Osteocyte (in vitro differentiated cells): ENCODE measurements at regions not wholly inside any gene's neighbourhood (a gene's known extent, or its start where the extent isn't known, plus 50 kb on each side); places are given as distances from the start of the nearest gene placed in this dataset.

Experiments used
- DNase-seq: peaks from one replicate; pipeline ENCODE4 v3.0.0; 2021; ENCODE audit warnings: mixed read lengths; ENCODE audit not compliant: unreplicated experiment; ENCODE audit errors: extremely low spot score
- H3K27ac Mint-ChIP-seq: one replicate; pipeline ENCODE4 v1.8.0; 2021; ENCODE audit warnings: mild to moderate bottlenecking, mixed read lengths; ENCODE audit not compliant: unreplicated experiment
- H3K27me3 Mint-ChIP-seq: one replicate; pipeline ENCODE4 v1.8.0; 2021; ENCODE audit warnings: mixed read lengths; ENCODE audit not compliant: unreplicated experiment
- H3K36me3 Mint-ChIP-seq: one replicate; pipeline ENCODE4 v1.8.0; 2021; ENCODE audit warnings: mixed read lengths; ENCODE audit not compliant: unreplicated experiment
- H3K4me1 Mint-ChIP-seq: one replicate; pipeline ENCODE4 v1.8.0; 2021; ENCODE audit warnings: mixed read lengths; ENCODE audit not compliant: unreplicated experiment
- H3K4me3 Mint-ChIP-seq: one replicate; pipeline ENCODE4 v1.8.0; 2021; ENCODE audit warnings: mild to moderate bottlenecking, moderate library complexity, mixed read lengths; ENCODE audit not compliant: unreplicated experiment
- H3K9me3 Mint-ChIP-seq: one replicate; pipeline ENCODE4 v1.8.0; 2021; ENCODE audit warnings: mixed read lengths; ENCODE audit not compliant: unreplicated experiment
- CTCF ChIP-seq: fragments of 200-600 bp; sonication (generic); IDR thresholded peaks from 2 replicates; pipeline ENCODE4 v1.5.0; 2021; ENCODE audit warnings: antibody characterized with exemption, mild to moderate bottlenecking, moderate library complexity

GRCh38 chr2:223538920-223539440 is 63.2 kb downstream of the SCG2 start:
- H3K27me3 Mint-ChIP-seq = no peaks in the 10 kb centered on the region
- H3K4me1 Mint-ChIP-seq = peaks cover 46% of the 10 kb centered on the region
- H3K27ac Mint-ChIP-seq = peak overlapping the region; percentile 94
- TF ChIP-seq CTCF = no peak
- peaks cover 4% of the 10 kb centered on the region for H3K9me3 Mint-ChIP-seq
- H3K36me3 Mint-ChIP-seq = no peaks in the 10 kb centered on the region
- H3K4me3 Mint-ChIP-seq = no peak overlapping the region
- no peak for DNase-seq

GRCh38 chr2:223541546-223541945 is 60.6 kb downstream of the SCG2 start:
- H3K4me1 Mint-ChIP-seq = peaks cover 49% of the 10 kb centered on the region
- no peaks in the 10 kb centered on the region for H3K36me3 Mint-ChIP-seq
- TF ChIP-seq CTCF = no peak
- H3K27ac Mint-ChIP-seq = peak overlapping the region; percentile 65
- no peaks in the 10 kb centered on the region for H3K27me3 Mint-ChIP-seq
- peaks cover 4% of the 10 kb centered on the region for H3K9me3 Mint-ChIP-seq
- H3K4me3 Mint-ChIP-seq = no peak overlapping the region
- DNase-seq = no peak

DNA sequence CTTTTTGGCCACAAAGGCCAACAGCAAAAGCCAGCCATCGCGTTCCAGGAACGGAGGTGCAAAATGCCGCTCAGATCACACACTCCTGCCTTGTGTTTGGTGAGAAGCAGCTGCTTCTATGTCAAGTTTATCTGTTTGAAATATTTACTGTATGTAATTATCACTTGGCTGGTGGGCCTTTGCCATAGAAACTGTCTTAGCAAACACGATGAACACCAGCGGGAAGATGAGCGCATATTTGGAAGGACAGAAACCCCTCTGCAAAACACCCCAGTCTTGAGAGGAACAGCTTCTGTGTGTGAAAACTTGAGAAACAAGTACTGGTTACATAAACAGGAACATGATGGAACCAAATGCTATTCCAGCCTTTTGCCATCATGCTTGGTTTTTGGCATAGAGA is 59.7 kb downstream of the SCG2 start:
- Mint-ChIP-seq H3K27me3 (no peaks in the 10 kb centered on the region), H3K9me3 (no peaks in the 10 kb centered on the region), H3K36me3 (no peaks in the 10 kb centered on the region), H3K27ac (no peak overlapping the region), H3K4me3 (no peak overlapping the region), H3K4me1 (peaks cover 46% of the 10 kb centered on the region)
- no peak for TF ChIP-seq CTCF
- no peak for DNase-seq

- peaks cover 52% of the 10 kb centered on the region for H3K4me1 Mint-ChIP-seq
- H3K36me3 Mint-ChIP-seq = no peaks in the 10 kb centered on the region
- H3K27ac Mint-ChIP-seq = no peak overlapping the region
Measured at GRCh38 chr2:223545406-223545805, 56.8 kb downstream of the SCG2 start.

DNA sequence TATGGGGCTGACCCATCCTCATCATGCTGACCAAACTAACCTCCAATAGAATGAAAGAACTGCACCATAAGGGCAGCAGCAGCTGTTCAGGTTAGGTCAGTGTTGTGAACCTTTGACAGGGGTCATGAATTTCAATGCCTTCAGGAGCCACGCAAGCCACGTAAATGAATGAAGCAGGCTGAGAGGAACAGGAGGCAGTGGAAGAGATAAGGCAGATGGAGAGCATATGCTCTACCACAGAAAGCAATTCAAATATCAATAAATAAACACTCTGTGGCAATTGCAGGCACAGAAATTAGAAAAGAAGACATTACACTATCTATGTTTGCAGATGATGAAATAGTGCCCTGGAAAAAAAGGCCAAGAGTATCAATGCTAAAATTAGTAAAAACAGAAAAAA is 56.3 kb downstream of the SCG2 start:
- no peak for DNase-seq
- Mint-ChIP-seq H3K27ac (no peak overlapping the region), H3K4me3 (no peak overlapping the region), H3K4me1 (peaks cover 50% of the 10 kb centered on the region), H3K27me3 (no peaks in the 10 kb centered on the region), H3K36me3 (no peaks in the 10 kb centered on the region), H3K9me3 (no peaks in the 10 kb centered on the region)
- TF ChIP-seq CTCF = no peak

More at GRCh38 chr2:223545406-223545805, 56.8 kb downstream of the SCG2 start:
- Mint-ChIP-seq H3K4me3 (no peak overlapping the region), H3K27me3 (no peaks in the 10 kb centered on the region), H3K9me3 (no peaks in the 10 kb centered on the region)
- no peak for DNase-seq
- no peak for TF ChIP-seq CTCF
